ENCODE measurements at regions not wholly inside any gene's neighbourhood (a gene's known extent, or its start where the extent isn't known, plus 50 kb on each side); places are given as distances from the start of the nearest gene placed in this dataset.
A peak's percentile ranks its signal among the peaks of the same experiment; 100 is the strongest.

DNA sequence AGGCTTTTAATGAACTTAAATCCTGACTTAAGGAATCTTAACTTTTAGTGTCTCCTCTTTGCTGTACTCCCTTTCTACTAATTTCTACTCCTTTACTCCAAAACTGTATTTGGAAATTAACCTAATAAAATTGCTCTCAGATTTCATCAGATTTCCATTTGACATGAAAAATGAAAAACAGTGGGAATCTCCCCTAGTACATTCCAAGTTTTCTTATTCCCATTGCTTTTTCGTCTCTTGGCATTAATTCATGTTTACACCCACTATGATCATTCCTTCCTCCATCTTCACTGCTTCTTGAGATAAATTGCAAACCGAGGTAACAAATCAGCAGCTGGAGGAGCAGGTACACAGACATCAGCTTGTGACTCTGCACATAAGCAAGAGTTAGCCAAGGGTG, 208.7 kb downstream of the VGLL3 start:
- Histone ChIP-seq H3K36me3 (no peaks in the 10 kb centered on the region), H3K27me3 (replicated peaks; ENCODE audit: insufficient read depth) (no peaks in the 10 kb centered on the region), H3K4me1 (replicated peaks) (no peaks in the 10 kb centered on the region), H3K9me3 (no peaks in the 10 kb centered on the region), H3K4me3 (no peak overlapping the region), H3K27ac (no peak overlapping the region)
- no peak for DNase-seq (ENCODE audit: low spot score)
- WGBS: 25% methylated on average over 2 of the region's 2 CpGs
- intact Hi-C loops (cut with DNase I): no loop called here
- TF ChIP-seq POLR2A (IDR thresholded peaks at IDR 0.05) (no peak), CTCF (IDR thresholded peaks at IDR 0.05) (no peak), POLR2AphosphoS5 (IDR thresholded peaks at IDR 0.05) (no peak)

GRCh38 chr3:86774082-86774691, 216.8 kb downstream of the VGLL3 start:
- intact Hi-C loops (cut with DNase I): loop anchor here (5.0 kb wide), 1 partner anchor 398 kb away; no protein-coding TSS in a partner anchor
- no peaks in the 10 kb centered on the region for H3K27me3 ChIP-seq (replicated peaks; ENCODE audit: insufficient read depth)
- no peak for DNase-seq (ENCODE audit: low spot score)
- WGBS: 29% methylated on average over 3 of the region's 3 CpGs
- no peaks in the 10 kb centered on the region for H3K9me3 ChIP-seq
- no peaks in the 10 kb centered on the region for H3K36me3 ChIP-seq
- TF ChIP-seq POLR2AphosphoS5 (IDR thresholded peaks at IDR 0.05) (no peak), CTCF (IDR thresholded peaks at IDR 0.05) (peak in 3 of 4 experiments; percentile 39 to 56 (median 54))
- H3K4me1 ChIP-seq (replicated peaks): no peaks in the 10 kb centered on the region
- H3K4me3 ChIP-seq: no peak overlapping the region
- H3K27ac ChIP-seq: no peak overlapping the region

DNA sequence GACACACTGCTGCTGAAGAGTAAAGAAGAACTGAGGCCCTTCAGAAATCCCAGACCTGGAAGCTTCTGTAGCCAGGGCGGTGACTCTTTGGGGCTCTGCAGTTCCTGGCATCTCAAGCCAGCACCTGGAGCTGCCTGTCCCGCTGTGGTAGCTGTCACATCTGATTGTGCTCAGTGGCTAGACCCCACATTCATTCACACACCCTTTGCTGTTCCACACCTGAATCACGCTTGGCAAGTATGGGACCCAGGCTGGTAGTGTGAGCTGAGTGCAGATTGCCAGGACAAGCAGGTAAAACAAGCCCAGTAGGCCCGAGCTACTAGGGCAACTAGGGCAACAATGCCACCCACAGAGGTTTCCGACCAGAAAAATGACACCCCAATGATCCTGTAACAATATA, 218.2 kb downstream of the VGLL3 start:
- H3K27me3 ChIP-seq (replicated peaks; ENCODE audit: insufficient read depth): no peaks in the 10 kb centered on the region
- H3K27ac ChIP-seq: no peak overlapping the region
- H3K36me3 ChIP-seq: no peaks in the 10 kb centered on the region
- no peak overlapping the region for H3K4me3 ChIP-seq
- intact Hi-C loops (cut with DNase I): loop anchor here (2.0 to 5.0 kb wide), 2 partner anchors 310 to 400 kb away; no protein-coding TSS in a partner anchor
- DNase-seq (ENCODE audit: low spot score): no peak
- H3K9me3 ChIP-seq: no peaks in the 10 kb centered on the region
- no peak for TF ChIP-seq POLR2AphosphoS5 (IDR thresholded peaks at IDR 0.05)
- TF ChIP-seq CTCF (IDR thresholded peaks at IDR 0.05): no peak
- no peak for TF ChIP-seq POLR2A (IDR thresholded peaks at IDR 0.05)
- H3K4me1 ChIP-seq (replicated peaks): no peaks in the 10 kb centered on the region
- WGBS: 67% methylated on average over 5 of the region's 5 CpGs

- 92% methylated on average over 4 of the region's 4 CpGs for WGBS
- no peaks in the 10 kb centered on the region for H3K36me3 ChIP-seq
- H3K4me3 ChIP-seq: no peak overlapping the region
- no peaks in the 10 kb centered on the region for H3K9me3 ChIP-seq
- H3K27me3 ChIP-seq (replicated peaks; ENCODE audit: insufficient read depth): no peaks in the 10 kb centered on the region
- H3K4me1 ChIP-seq (replicated peaks): no peaks in the 10 kb centered on the region
- DNase-seq (ENCODE audit: low spot score): no peak
- H3K27ac ChIP-seq: no peak overlapping the region
- intact Hi-C loops (cut with DNase I): loop anchor here (2.0 to 5.0 kb wide), 2 partner anchors 311 to 400 kb away; no protein-coding TSS in a partner anchor
- TF ChIP-seq POLR2AphosphoS5 (IDR thresholded peaks at IDR 0.05): no peak
- TF ChIP-seq POLR2A (IDR thresholded peaks at IDR 0.05): no peak
- no peak for TF ChIP-seq CTCF (IDR thresholded peaks at IDR 0.05)
These were observed 219.0 kb downstream of the VGLL3 start for GRCh38 chr3:86771741-86772512.
